SK-MEL-5 (cell line): ENCODE measurements at regions not wholly inside any gene's neighbourhood (a gene's known extent, or its start where the extent isn't known, plus 50 kb on each side); places are given as distances from the start of the nearest gene placed in this dataset.

Experiments
- DNase-seq: peaks from one replicate; pipeline ENCODE4 v3.0.0-alpha.2; 2016; ENCODE audit warnings: low read depth, low spot score
- in situ Hi-C: cut with HindIII; loops from 2 replicates; pipeline ENCODE4 v1.10.0; 2016; ENCODE audit warnings: low sequenced_read_pairs, high pct_unique_total_duplicates, low pct_unique_long_range_greater_than_20kb

DNA sequence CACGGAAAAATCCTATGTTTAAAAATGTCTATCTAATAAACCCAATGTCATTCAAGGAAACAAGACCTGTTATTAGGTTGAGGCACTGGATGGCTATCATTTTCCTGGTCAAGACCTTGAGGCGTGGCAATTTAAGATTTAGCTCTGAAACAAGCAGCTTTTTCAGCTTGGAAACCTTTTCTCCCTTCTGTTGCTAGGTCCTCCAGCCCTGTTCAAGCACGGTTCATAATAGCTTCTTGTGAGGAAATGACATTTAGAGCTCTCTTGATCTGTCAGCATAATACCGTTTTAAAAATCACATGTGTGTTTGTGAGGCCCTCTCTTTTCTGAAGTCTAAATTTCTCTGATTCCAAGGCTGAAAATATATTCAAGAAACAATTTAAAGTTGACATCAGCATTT, 133.6 kb upstream of the GRPR start:
- peak; percentile 31 for DNase-seq
- in situ Hi-C loops = no loop called here

DNA sequence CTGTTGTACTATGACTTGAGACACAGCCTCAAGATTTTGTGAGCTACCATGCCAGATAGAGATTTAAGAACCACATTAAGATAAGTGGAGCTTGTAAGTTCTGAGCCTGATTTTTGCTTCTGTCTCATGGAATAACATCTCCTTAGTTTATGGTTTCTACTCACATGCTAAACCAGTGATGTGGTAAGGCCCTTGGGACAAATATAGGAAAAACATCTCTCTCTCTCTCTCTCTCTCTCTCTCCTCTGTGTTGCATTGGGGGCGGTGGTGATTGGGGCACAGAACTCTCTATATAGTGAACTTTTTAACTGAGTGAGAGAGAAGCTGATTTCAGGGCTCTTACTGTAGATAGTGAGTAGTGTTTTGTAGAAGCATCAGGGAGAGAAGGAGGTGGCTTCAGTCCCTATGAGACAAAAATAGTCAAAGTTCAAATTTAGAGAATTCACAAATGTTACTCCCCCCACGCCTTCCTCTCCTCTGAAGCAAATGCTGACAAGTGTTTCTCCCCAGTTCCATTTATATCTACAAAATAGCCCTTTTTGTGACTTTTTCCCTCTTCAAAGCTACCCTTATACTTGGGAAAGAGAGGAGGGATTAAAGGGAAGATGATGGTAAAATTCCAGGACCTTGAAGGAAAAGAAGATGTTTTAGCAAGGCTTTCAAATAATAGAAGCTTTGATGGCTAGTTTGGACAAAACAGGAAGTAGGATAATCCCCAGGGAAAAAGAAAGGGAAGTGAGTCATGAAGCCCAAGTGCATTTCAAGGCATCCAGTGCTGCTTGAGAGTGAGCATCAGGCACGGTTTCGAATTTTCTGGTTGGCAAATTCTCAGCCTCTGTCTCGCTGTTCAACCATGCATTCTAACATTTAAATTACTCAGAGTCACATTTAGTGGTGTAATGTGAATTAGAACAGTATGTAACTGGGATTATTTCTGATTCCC, 134.3 kb upstream of the AP1S2 start:
- peak; percentile 53 for DNase-seq
- in situ Hi-C loops = no loop called here

- no peak for DNase-seq
- in situ Hi-C loops = no loop called here
Measured at GRCh38 chrX:15985937-15986336, 131.3 kb upstream of the AP1S2 start.

- in situ Hi-C loops = no loop called here
- DNase-seq = no peak
Measured at GRCh38 chrX:15983034-15983433, 128.4 kb upstream of the AP1S2 start.

GRCh38 chrX:15977644-15978043, 123.0 kb upstream of the AP1S2 start:
- in situ Hi-C loops = no loop called here

DNA sequence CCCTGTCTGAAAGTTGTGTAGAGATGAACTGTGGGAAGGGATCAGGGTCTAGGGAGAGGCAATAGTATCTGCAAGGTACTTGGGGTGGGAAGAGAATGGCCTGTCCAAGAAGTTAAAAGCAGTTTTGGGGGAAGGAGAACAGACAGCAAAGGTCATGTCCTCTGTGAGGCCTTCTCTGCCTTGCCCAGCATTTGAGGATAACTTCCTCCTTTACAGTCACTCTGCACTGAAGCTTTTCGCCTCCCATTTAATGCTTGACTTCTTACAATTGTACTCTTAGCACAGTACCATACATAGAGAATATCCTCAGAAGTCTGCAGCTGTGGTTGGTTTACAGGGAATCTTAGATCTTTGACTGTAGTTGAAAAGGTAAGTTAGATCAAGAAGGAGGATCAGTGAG, 121.8 kb upstream of the AP1S2 start:
- in situ Hi-C loops = no loop called here
- DNase-seq = no peak

More at GRCh38 chrX:15977644-15978043, 123.0 kb upstream of the AP1S2 start:
- DNase-seq = no peak

GRCh38 chrX:15973946-15974345, 119.3 kb upstream of the AP1S2 start:
- in situ Hi-C loops = no loop called here

DNA sequence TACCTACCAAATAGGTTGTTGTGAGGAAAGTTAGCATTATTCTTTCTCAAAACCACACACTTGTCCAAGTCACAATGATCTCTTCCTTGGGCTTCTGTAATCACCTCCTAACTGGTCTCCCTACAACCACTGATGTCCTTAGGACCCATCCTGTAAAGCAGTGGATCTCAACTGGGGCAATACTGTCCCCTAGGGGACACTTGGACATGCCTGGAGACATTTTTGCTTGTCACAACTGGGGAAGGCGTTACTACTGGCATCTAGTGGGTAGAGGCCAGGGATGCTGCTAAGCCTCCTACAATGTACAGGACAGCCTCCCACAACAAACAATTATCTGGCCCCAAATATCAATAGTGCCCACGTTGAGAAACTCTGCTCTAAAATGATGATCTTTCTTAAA, 118.7 kb upstream of the AP1S2 start:
- in situ Hi-C loops = no loop called here
- DNase-seq = peak; percentile 76

More at GRCh38 chrX:15973946-15974345, 119.3 kb upstream of the AP1S2 start:
- DNase-seq = no peak

GRCh38 chrX:15971696-15972095, 117.1 kb upstream of the AP1S2 start:
- in situ Hi-C loops = no loop called here
- DNase-seq = no peak

DNA sequence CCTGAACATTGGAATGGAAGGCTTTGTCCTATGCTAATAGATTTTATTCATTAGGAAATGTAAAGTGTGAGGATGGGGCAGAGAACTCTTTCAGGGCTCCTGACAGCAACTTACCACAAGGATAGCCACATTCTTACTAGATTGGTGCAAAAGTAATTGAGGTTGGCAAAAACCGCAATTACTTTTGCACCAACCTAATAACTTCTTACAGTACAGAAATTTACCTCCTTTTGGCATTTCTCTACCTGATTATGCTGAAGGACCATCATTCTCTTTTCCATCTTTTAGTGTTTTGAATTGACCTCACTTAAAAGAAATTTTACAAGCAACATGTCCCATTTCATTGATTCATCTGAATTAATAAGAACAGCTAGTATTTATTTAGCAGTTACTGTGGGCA, 109.2 kb upstream of the AP1S2 start:
- DNase-seq = no peak
- in situ Hi-C loops = no loop called here

- in situ Hi-C loops = no loop called here
- DNase-seq = no peak
Measured at GRCh38 chrX:15960237-15960636, 105.6 kb upstream of the AP1S2 start.

DNA sequence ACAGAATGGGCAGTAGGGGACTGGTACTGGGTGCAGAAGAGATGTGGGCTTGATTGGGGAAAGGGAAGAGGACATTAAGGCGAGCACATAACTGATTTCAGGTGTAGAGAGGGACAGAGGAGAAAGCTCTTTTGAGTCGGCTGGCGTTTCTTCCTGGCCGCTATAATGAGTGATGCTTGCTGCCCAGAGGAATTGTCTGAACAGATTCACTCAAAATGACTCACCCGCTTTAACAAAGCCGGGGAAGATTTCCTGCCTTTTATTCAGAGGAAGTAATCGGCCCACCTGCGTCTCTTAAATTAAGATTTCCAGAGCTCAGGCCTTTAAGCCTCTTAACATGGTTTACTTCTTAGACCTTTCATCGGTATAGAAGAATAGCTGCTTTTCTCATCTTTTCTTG, 102.1 kb upstream of the AP1S2 start:
- in situ Hi-C loops = no loop called here
- no peak for DNase-seq

DNA sequence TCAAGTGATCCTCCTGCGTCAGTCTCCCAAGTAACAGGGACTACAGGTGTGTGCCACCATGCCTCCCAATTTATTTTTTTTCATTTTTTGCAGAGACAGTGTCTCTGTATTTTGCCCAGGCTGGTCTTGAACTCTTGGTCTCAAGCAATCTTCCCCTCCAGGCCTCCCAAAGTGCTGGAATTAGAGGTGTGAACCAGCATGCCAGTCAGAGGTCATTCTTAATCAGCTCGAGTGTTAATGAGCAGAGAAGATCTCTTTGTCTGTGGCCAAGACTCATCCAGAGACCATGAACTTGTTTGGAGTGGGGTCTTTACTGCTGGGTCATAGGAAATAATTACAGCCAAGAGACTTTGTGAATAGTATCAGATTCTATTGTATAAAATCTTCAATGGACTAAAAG, 99.2 kb upstream of the AP1S2 start:
- in situ Hi-C loops = no loop called here

GRCh38 chrX:15952212-15952611, 97.6 kb upstream of the AP1S2 start:
- DNase-seq = no peak
- in situ Hi-C loops = no loop called here

More for the DNA sequence above, 99.2 kb upstream of the AP1S2 start:
- no peak for DNase-seq

- DNase-seq = no peak
- in situ Hi-C loops = no loop called here
Measured at GRCh38 chrX:15948318-15948660, 93.7 kb upstream of the AP1S2 start.

DNA sequence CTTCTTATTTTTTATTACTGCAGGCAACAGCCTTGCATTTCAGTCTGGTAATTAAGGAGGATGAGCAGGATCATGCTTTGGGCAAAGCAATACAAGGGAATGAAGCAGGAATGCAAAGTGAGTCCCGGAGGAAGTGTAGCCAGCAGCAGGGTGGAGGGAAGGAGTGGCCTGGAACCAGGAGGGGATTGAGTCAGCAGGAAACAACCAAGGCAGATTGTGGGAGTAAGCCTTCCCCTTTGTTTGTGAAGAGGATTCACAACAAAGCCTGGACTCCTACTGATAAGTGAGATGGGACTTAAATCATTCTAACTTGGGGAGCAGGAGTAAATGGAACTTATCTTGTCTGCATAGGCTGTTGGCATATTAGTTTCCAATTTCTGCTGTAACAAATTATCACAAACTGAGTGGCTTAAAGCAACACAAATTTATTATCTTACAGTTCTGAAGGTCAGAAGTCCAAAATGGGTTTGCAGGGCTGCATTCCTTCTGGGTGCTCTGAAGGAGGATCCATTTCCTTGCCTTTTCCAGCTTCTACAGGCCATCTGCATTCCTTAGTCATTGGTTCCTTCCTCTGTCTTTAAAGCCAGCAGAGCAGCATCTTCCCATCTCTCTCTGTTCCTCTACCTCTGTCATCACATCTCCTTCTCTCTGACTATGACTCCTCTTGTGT, 93.2 kb upstream of the AP1S2 start:
- DNase-seq = peak; percentile 3
- in situ Hi-C loops = no loop called here

DNA sequence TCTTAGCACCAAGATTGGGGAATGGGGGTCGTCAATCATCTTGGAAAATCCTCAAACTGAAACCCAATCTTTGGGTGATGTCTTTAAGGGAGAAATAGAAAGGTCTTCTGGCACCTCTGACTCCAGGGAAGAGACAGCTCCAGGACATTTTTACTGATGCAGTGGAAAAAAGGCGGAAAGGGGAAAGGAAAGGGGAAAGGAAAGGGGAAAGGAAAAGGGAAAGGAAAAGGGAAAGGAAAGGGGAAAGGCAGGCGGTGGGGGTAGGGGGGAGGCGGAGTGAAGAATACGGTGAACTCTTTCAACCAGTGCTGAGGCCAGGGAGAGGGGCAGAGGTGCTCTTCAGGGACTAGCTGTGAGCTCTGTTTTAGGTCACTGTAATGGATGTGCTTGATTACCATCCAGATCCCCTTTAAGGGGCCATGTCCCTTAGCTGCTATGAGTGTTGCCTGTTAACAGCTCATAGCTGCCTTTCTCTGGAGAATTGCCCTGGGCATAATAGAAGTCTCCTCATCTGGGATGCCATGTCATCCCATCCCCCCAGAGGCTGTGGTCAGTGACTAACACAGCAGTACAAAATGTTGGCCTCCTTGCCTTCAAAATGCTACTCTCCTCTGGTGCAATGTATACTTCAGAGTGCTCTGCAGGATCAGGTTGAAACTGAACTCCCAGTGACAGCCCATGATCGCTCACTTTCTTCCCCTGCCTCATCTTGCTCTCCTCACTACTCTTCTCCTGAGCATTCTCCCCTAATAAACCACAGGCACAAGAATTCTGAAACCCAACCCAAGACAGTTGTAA, 92.4 kb upstream of the AP1S2 start:
- in situ Hi-C loops = no loop called here
- peak; percentile 2 for DNase-seq

DNA sequence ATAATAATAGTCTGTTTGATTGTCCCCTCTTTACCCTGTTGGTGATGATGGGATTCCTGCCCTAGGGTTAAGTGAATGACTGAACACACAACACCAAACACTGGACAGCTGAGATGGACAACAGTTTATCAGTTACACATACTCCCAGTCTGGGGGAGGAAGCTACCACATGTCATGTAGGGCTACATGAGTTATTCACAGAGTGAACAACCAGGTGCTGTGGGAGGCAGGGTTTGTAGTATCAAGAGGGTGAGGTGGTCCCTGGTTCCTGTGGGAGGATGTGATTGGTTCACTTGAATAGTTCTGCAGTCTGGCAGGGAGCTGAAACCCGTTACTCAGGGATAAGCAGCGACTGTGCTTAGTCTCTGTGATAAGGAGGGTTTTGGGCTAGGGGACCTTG, 88.8 kb upstream of the AP1S2 start:
- no peak for DNase-seq
- in situ Hi-C loops = no loop called here
